ENCODE measurements at regions not wholly inside any gene's neighbourhood (a gene's known extent, or its start where the extent isn't known, plus 50 kb on each side); places are given as distances from the start of the nearest gene placed in this dataset.

DNA sequence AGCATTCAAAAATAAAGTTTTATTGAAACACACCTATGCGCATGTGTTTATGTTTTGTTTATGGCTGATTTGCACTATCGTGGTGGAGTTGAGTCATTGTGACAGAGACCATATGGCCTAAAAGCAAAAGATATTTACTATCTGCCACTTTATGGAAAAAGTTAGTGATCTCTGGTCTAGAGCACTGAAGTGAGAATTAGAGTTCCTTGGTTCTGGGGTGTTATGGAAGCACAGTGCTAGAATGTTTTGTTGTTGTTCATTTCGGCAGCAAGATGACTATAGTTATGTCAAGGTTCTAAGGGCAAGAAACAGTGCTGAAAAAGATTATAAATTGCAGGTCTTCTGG, 416.5 kb downstream of the SLC4A3 start:
- TF ChIP-seq CTCF (IDR thresholded peaks at IDR 0.05 in 8 of 11, conservative IDR thresholded peaks at IDR 0.05 in 3 of 11) (no peak), POLR2AphosphoS5 (IDR thresholded peaks at IDR 0.05) (no peak), POLR2A (IDR thresholded peaks at IDR 0.05) (no peak)
- Histone ChIP-seq H3K27me3 (replicated peaks in 1 of 7) (no peaks in the 10 kb centered on the region), H3K4me3 (no peak overlapping the region), H3K4me1 (no peaks in the 10 kb centered on the region), H3K9me3 (no peaks in the 10 kb centered on the region), H3K36me3 (no peaks in the 10 kb centered on the region), H3K27ac (no peak overlapping the region)
- 68 to 94% (median 91%) methylated on average over 3 of the region's 3 CpGs for WGBS, 5 donors
- intact Hi-C loops (cut with DNase I; ENCODE audit: low total_unique reads) = no loop called here
- no peak for DNase-seq

DNA sequence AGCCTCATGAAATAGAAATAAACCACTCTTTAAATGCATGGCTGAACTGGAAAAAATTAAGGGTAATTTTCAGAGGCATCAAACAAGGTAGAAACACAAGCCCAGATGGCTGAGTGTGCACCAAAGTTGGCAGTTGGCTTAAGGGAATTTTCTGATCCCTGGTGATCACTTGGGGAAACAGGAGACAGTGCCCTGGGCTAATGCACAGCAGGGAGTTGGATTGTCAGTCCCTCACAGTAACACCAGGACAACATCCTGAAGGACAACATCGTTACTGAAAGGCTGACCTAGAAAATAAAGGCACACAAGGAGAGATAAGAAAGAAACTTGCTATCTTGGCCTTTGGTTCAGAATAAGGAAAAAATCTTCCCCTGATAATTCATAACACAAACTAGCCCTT, 417.0 kb downstream of the SLC4A3 start:
- Histone ChIP-seq H3K4me1 (no peaks in the 10 kb centered on the region), H3K27me3 (replicated peaks in 1 of 7) (no peaks in the 10 kb centered on the region), H3K27ac (no peak overlapping the region), H3K36me3 (no peaks in the 10 kb centered on the region), H3K9me3 (no peaks in the 10 kb centered on the region), H3K4me3 (no peak overlapping the region)
- WGBS, 5 donors = 41 to 71% (median 58%) methylated on average over 1 of the region's 1 CpG
- intact Hi-C loops (cut with DNase I; ENCODE audit: low total_unique reads) = no loop called here
- DNase-seq = no peak
- TF ChIP-seq POLR2AphosphoS5 (IDR thresholded peaks at IDR 0.05) = no peak
- no peak for TF ChIP-seq CTCF (IDR thresholded peaks at IDR 0.05 in 8 of 11, conservative IDR thresholded peaks at IDR 0.05 in 3 of 11)
- TF ChIP-seq POLR2A (IDR thresholded peaks at IDR 0.05) = no peak

DNA sequence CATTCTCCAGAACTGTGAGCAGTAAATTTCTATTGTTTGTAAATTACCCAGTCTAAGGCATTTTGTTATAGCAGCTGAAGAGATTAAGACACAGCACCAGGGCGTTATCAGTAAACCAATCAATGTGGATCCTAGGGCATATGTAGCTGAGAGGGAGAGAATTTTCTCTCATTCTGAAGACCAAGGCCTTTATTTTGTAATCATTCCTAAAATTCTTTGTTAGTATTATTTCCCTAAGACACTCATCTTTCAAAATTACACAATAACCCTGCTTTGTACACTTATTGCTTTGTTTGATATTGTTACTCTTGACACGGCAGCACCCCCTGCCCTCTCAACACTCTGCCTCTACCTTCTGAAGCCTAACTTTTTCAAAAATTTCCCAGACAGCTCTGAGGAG, 419.1 kb downstream of the SLC4A3 start:
- Histone ChIP-seq H3K27me3 (replicated peaks in 1 of 7) (no peaks in the 10 kb centered on the region), H3K27ac (no peak overlapping the region), H3K9me3 (no peaks in the 10 kb centered on the region), H3K36me3 (no peaks in the 10 kb centered on the region), H3K4me3 (no peak overlapping the region), H3K4me1 (no peaks in the 10 kb centered on the region)
- WGBS, 5 donors = 84 to 87% (median 86%) methylated on average over 2 of the region's 2 CpGs
- DNase-seq = no peak
- TF ChIP-seq POLR2A (IDR thresholded peaks at IDR 0.05) = no peak
- no peak for TF ChIP-seq POLR2AphosphoS5 (IDR thresholded peaks at IDR 0.05)
- TF ChIP-seq CTCF (IDR thresholded peaks at IDR 0.05 in 8 of 11, conservative IDR thresholded peaks at IDR 0.05 in 3 of 11) = no peak
- intact Hi-C loops (cut with DNase I; ENCODE audit: low total_unique reads) = no loop called here

GRCh38 chr2:220051716-220052115, 424.3 kb downstream of the SLC4A3 start:
- intact Hi-C loops (cut with DNase I; ENCODE audit: low total_unique reads) = no loop called here
- H3K9me3 ChIP-seq = peaks cover 0 to 18% (median 5%) of the 10 kb centered on the region in 8 donors
- DNase-seq = no peak
- no peak for TF ChIP-seq CTCF (IDR thresholded peaks at IDR 0.05 in 8 of 11, conservative IDR thresholded peaks at IDR 0.05 in 3 of 11)
- TF ChIP-seq POLR2A (IDR thresholded peaks at IDR 0.05) = no peak
- TF ChIP-seq POLR2AphosphoS5 (IDR thresholded peaks at IDR 0.05) = no peak
- no peaks in the 10 kb centered on the region for H3K36me3 ChIP-seq
- no peak overlapping the region for H3K27ac ChIP-seq
- no peaks in the 10 kb centered on the region for H3K4me1 ChIP-seq
- no peaks in the 10 kb centered on the region for H3K27me3 ChIP-seq (replicated peaks in 1 of 7)
- no peak overlapping the region for H3K4me3 ChIP-seq
- WGBS, 5 donors = 64 to 83% (median 75%) methylated on average over 3 of the region's 3 CpGs
